Neural crest cell (in vitro differentiated cells): ENCODE measurements at regions not wholly inside any gene's neighbourhood (a gene's known extent, or its start where the extent isn't known, plus 50 kb on each side); places are given as distances from the start of the nearest gene placed in this dataset.

Experiments used
- DNase-seq: peaks from one replicate; pipeline ENCODE4 v3.0.0; 2021; ENCODE audit warnings: low read depth, mixed read lengths, low spot score
- H3K27ac Mint-ChIP-seq: one replicate; pipeline ENCODE4 v1.8.0; 2021; ENCODE audit warnings: mild to moderate bottlenecking, mixed read lengths; ENCODE audit not compliant: unreplicated experiment
- H3K27me3 Mint-ChIP-seq: 2 replicates; pipeline ENCODE4 v1.8.0; 2021; ENCODE audit warnings: low read depth, mild to moderate bottlenecking, mixed read lengths
- H3K36me3 Mint-ChIP-seq: 2 replicates; pipeline ENCODE4 v1.8.0; 2021; ENCODE audit warnings: low read depth, mild to moderate bottlenecking, mixed read lengths
- H3K4me1 Mint-ChIP-seq: 2 replicates; pipeline ENCODE4 v1.8.0; 2021; ENCODE audit warnings: mixed read lengths
- H3K4me3 Mint-ChIP-seq: one replicate; pipeline ENCODE4 v1.8.0; 2021; ENCODE audit warnings: mild to moderate bottlenecking, mixed read lengths
- H3K9me3 Mint-ChIP-seq: 2 replicates; pipeline ENCODE4 v1.8.0; 2021; ENCODE audit warnings: mixed read lengths
- CTCF ChIP-seq: fragments of 200-600 bp; sonication (generic); conservative IDR thresholded peaks from 2 replicates; pipeline ENCODE4 v1.5.0; 2021; ENCODE audit warnings: antibody characterized with exemption, mild to moderate bottlenecking

- no peak overlapping the region for H3K4me3 Mint-ChIP-seq
- H3K27ac Mint-ChIP-seq = no peak overlapping the region
- H3K4me1 Mint-ChIP-seq = no peaks in the 10 kb centered on the region
- H3K36me3 Mint-ChIP-seq = peaks cover 10% of the 10 kb centered on the region
- TF ChIP-seq CTCF = no peak
- DNase-seq = no peak
- H3K27me3 Mint-ChIP-seq = no peaks in the 10 kb centered on the region
- H3K9me3 Mint-ChIP-seq = peaks cover 11% of the 10 kb centered on the region
These were observed 255.7 kb upstream of the ACVR2A start for GRCh38 chr2:147589127-147589526.

- Mint-ChIP-seq H3K27ac (no peak overlapping the region), H3K36me3 (peaks cover 15% of the 10 kb centered on the region)
- TF ChIP-seq CTCF = no peak
These were observed 256.6 kb upstream of the ACVR2A start for GRCh38 chr2:147588191-147588590.

GRCh38 chr2:147578529-147578928 lies 266.3 kb upstream of the ACVR2A start:
- Mint-ChIP-seq H3K4me1 (no peaks in the 10 kb centered on the region), H3K9me3 (peaks cover 14% of the 10 kb centered on the region), H3K27ac (no peak overlapping the region), H3K4me3 (no peak overlapping the region), H3K36me3 (peaks cover 7% of the 10 kb centered on the region), H3K27me3 (no peaks in the 10 kb centered on the region)
- no peak for DNase-seq
- no peak for TF ChIP-seq CTCF

More at GRCh38 chr2:147588191-147588590, 256.6 kb upstream of the ACVR2A start:
- Mint-ChIP-seq H3K4me3 (no peak overlapping the region), H3K4me1 (no peaks in the 10 kb centered on the region), H3K27me3 (no peaks in the 10 kb centered on the region), H3K9me3 (peaks cover 17% of the 10 kb centered on the region)
- no peak for DNase-seq

GRCh38 chr2:147577998-147578380 lies 266.8 kb upstream of the ACVR2A start:
- no peaks in the 10 kb centered on the region for H3K4me1 Mint-ChIP-seq
- H3K27ac Mint-ChIP-seq = no peak overlapping the region
- peaks cover 10% of the 10 kb centered on the region for H3K9me3 Mint-ChIP-seq
- peaks cover 4% of the 10 kb centered on the region for H3K36me3 Mint-ChIP-seq
- TF ChIP-seq CTCF = no peak
- no peak for DNase-seq
- H3K27me3 Mint-ChIP-seq = no peaks in the 10 kb centered on the region
- no peak overlapping the region for H3K4me3 Mint-ChIP-seq

- Mint-ChIP-seq H3K4me3 (no peak overlapping the region), H3K27ac (no peak overlapping the region), H3K27me3 (no peaks in the 10 kb centered on the region), H3K9me3 (peaks cover 10% of the 10 kb centered on the region), H3K36me3 (peaks cover 4% of the 10 kb centered on the region), H3K4me1 (no peaks in the 10 kb centered on the region)
- no peak for TF ChIP-seq CTCF
- DNase-seq = no peak
These were observed 267.4 kb upstream of the ACVR2A start for GRCh38 chr2:147577323-147577997.
